ENCODE measurements at regions not wholly inside any gene's neighbourhood (a gene's known extent, or its start where the extent isn't known, plus 50 kb on each side); places are given as distances from the start of the nearest gene placed in this dataset.

DNA sequence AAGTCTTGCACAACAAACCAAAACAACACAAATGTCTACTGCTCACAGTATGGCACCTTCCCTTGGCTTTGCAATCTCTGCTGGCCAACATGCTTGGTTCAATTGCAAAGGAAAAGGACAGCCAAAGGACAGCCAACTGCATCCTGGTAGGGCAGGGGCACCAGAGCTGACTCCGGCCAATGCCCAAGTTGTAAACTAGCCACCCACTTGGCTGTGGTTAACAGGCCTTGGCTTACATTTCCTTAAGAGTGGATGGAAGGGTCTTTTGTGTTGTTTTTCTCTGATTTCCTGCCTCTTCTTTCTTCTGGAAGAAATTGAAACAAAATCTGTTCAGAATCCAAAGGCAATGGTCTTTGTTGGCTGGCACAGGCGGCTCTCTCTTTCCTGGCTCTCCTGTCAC lies 119.1 kb upstream of the TRIB2 start:
- Mint-ChIP-seq H3K36me3 (no peaks in the 10 kb centered on the region), H3K4me3 (no peak overlapping the region), H3K9me3 (peaks cover 1% of the 10 kb centered on the region), H3K4me1 (peaks cover 3% of the 10 kb centered on the region), H3K27me3 (peaks cover 2% of the 10 kb centered on the region), H3K27ac (no peak overlapping the region)
- ATAC-seq (ENCODE audit: low read depth) (no peak), DNase-seq (ENCODE audit: low spot score in 2 of 2) (no peak)

GRCh38 chr2:12602661-12603060 lies 114.1 kb upstream of the TRIB2 start:
- H3K4me3 Mint-ChIP-seq: no peak overlapping the region
- no peak overlapping the region for H3K27ac Mint-ChIP-seq
- H3K36me3 Mint-ChIP-seq: no peaks in the 10 kb centered on the region
- peaks cover 5% of the 10 kb centered on the region for H3K4me1 Mint-ChIP-seq
- no peak for ATAC-seq (ENCODE audit: low read depth)
- no peak for DNase-seq (ENCODE audit: low spot score in 2 of 2)
- H3K9me3 Mint-ChIP-seq: peaks cover 1% of the 10 kb centered on the region
- peaks cover 10% of the 10 kb centered on the region for H3K27me3 Mint-ChIP-seq

DNA sequence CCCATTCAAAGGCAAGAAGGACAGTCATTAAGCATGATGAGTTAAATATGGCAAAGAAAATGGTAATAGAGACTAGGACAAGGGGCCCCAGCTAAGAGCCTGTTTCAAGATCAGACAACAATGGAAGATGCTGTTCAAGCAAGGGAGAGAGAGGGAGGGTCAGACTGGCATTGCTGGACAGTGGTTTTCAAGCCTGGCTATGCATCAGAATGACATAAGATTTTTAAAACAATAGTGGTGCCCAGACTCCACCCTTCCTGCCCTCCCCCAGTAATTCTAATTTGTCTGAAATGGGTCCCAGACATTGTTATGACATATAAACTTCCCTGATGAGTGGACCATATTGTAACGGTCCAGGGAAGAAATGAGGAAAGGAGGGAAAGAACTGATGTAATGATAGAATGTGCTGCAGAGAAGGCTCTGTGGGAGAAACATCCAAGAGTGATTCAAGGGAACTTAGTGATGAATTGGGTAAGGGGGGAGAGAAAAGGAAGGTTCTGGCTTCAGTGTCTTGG lies 112.9 kb upstream of the TRIB2 start:
- Mint-ChIP-seq H3K36me3 (no peaks in the 10 kb centered on the region), H3K9me3 (no peaks in the 10 kb centered on the region), H3K4me3 (no peak overlapping the region), H3K27me3 (peaks cover 10% of the 10 kb centered on the region), H3K27ac (no peak overlapping the region), H3K4me1 (peaks cover 7% of the 10 kb centered on the region)
- no peak for ATAC-seq (ENCODE audit: low read depth)
- no peak for DNase-seq (ENCODE audit: low spot score in 2 of 2)

- peaks cover 10% of the 10 kb centered on the region for H3K27me3 Mint-ChIP-seq
- ATAC-seq (ENCODE audit: low read depth) (no peak), DNase-seq (ENCODE audit: low spot score in 2 of 2) (no peak)
- H3K4me1 Mint-ChIP-seq: peaks cover 7% of the 10 kb centered on the region
- no peaks in the 10 kb centered on the region for H3K9me3 Mint-ChIP-seq
- no peak overlapping the region for H3K27ac Mint-ChIP-seq
- no peak overlapping the region for H3K4me3 Mint-ChIP-seq
- no peaks in the 10 kb centered on the region for H3K36me3 Mint-ChIP-seq
Measured at GRCh38 chr2:12604341-12604740, 112.4 kb upstream of the TRIB2 start.

GRCh38 chr2:12605366-12605765 lies 111.4 kb upstream of the TRIB2 start:
- H3K9me3 Mint-ChIP-seq: peaks cover 3% of the 10 kb centered on the region
- no peak for DNase-seq (ENCODE audit: low spot score in 2 of 2)
- peaks cover 10% of the 10 kb centered on the region for H3K27me3 Mint-ChIP-seq
- no peak for ATAC-seq (ENCODE audit: low read depth)
- H3K4me1 Mint-ChIP-seq: peaks cover 7% of the 10 kb centered on the region
- H3K4me3 Mint-ChIP-seq: no peak overlapping the region
- no peak overlapping the region for H3K27ac Mint-ChIP-seq
- peaks cover 2% of the 10 kb centered on the region for H3K36me3 Mint-ChIP-seq

- Mint-ChIP-seq H3K4me1 (peaks cover 7% of the 10 kb centered on the region), H3K4me3 (no peak overlapping the region), H3K27ac (no peak overlapping the region), H3K27me3 (peaks cover 10% of the 10 kb centered on the region), H3K9me3 (peaks cover 3% of the 10 kb centered on the region), H3K36me3 (peaks cover 2% of the 10 kb centered on the region)
- ATAC-seq (ENCODE audit: low read depth) (no peak), DNase-seq (ENCODE audit: low spot score in 2 of 2) (no peak)
Measured at GRCh38 chr2:12605936-12606335, 110.8 kb upstream of the TRIB2 start.

- Mint-ChIP-seq H3K27me3 (peaks cover 10% of the 10 kb centered on the region), H3K4me3 (no peak overlapping the region), H3K4me1 (peaks cover 7% of the 10 kb centered on the region), H3K36me3 (peaks cover 2% of the 10 kb centered on the region), H3K27ac (no peak overlapping the region), H3K9me3 (peaks cover 3% of the 10 kb centered on the region)
- DNase-seq (ENCODE audit: low spot score in 2 of 2): no peak
- ATAC-seq (ENCODE audit: low read depth): no peak
Measured at GRCh38 chr2:12606472-12607000, 110.2 kb upstream of the TRIB2 start.

DNA sequence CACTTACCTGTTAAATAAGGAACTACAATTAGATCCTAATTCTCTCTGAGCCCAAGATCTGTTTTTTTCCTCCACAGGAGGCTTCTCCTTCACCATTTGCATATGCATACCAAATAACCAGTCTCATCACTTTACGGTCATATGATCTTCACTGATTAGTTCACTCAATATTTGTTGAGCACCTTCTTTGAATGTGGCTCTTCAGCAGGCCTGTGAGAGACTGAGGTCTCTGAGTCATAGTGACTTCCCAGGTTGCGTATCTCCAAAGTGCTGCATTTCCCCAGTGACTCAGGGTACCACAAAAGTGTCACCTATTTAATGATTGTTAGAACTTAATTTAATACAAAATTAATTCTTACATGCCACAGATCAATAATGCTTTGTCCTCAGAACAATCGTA lies 108.8 kb upstream of the TRIB2 start:
- Mint-ChIP-seq H3K27me3 (peaks cover 8% of the 10 kb centered on the region), H3K4me3 (no peak overlapping the region), H3K9me3 (peaks cover 3% of the 10 kb centered on the region), H3K27ac (no peak overlapping the region), H3K4me1 (peaks cover 9% of the 10 kb centered on the region), H3K36me3 (peaks cover 2% of the 10 kb centered on the region)
- no peak for DNase-seq (ENCODE audit: low spot score in 2 of 2)
- no peak for ATAC-seq (ENCODE audit: low read depth)

DNA sequence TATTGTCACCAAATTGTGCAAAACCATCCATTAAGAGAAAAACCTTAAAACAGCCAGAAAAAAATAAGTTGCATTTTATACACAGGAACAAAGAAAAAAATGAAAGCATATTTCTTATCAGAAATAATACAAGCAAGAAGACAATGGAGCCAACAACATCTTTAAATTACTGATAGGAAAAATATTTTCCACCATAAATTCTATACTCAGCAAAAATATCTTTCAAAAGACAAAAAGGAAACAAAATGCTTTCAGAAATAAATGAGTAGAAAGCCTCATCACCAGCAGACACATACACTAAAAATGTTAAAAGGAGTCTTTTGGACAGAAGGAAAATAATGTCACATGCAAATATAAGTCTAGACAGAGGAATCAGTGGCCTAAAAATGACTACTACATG lies 106.4 kb upstream of the TRIB2 start:
- Mint-ChIP-seq H3K36me3 (peaks cover 2% of the 10 kb centered on the region), H3K27me3 (peaks cover 1% of the 10 kb centered on the region), H3K4me1 (peaks cover 17% of the 10 kb centered on the region), H3K4me3 (no peak overlapping the region), H3K9me3 (peaks cover 3% of the 10 kb centered on the region), H3K27ac (no peak overlapping the region)
- no peak for ATAC-seq (ENCODE audit: low read depth)
- no peak for DNase-seq (ENCODE audit: low spot score in 2 of 2)

DNA sequence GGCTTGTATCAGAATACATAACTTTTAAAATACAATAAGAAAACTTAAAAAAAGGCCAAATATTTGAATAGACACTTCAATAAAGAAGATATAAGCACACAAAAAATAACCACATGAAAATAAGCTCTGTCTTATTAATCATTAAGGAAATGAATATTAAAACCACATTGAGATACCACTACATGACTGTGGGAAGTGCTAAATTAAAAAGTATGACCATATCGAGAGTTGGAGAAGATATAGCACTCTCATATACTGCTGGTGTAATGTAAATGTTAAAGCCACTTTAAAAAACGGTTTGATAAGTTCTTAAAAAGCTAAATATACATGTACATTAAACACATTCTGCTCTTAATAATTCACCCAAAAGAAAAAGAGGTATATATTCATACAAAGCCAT lies 104.6 kb upstream of the TRIB2 start:
- Mint-ChIP-seq H3K9me3 (peaks cover 3% of the 10 kb centered on the region), H3K27ac (peak overlapping the region; percentile 95), H3K4me3 (no peak overlapping the region), H3K4me1 (peaks cover 28% of the 10 kb centered on the region), H3K27me3 (no peaks in the 10 kb centered on the region), H3K36me3 (peaks cover 2% of the 10 kb centered on the region)
- ATAC-seq (ENCODE audit: low read depth) (no peak), DNase-seq (ENCODE audit: low spot score in 2 of 2) (no peak)

DNA sequence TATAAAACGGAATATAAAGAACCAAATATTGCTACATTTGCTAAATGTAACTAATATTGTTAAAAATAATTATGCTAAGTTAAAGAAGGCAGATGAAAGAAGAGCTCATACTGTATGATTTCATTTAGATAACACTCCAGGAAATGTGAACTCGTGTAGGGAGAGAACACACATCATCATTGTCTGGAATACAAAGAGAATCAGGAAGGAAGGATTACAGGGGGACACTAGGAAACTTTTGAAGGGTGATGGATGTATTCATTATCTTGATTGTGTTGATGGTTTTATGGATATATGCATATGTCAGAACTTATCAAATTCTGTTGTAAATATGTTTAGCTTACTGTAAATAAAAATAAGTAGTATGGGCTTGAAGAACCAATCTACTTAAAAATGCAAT lies 104.1 kb upstream of the TRIB2 start:
- peaks cover 3% of the 10 kb centered on the region for H3K9me3 Mint-ChIP-seq
- ATAC-seq (ENCODE audit: low read depth) (no peak), DNase-seq (ENCODE audit: low spot score in 2 of 2) (no peak)
- H3K27ac Mint-ChIP-seq: peak overlapping the region; percentile 95
- H3K4me1 Mint-ChIP-seq: peaks cover 32% of the 10 kb centered on the region
- no peaks in the 10 kb centered on the region for H3K27me3 Mint-ChIP-seq
- H3K4me3 Mint-ChIP-seq: no peak overlapping the region
- H3K36me3 Mint-ChIP-seq: peaks cover 2% of the 10 kb centered on the region

DNA sequence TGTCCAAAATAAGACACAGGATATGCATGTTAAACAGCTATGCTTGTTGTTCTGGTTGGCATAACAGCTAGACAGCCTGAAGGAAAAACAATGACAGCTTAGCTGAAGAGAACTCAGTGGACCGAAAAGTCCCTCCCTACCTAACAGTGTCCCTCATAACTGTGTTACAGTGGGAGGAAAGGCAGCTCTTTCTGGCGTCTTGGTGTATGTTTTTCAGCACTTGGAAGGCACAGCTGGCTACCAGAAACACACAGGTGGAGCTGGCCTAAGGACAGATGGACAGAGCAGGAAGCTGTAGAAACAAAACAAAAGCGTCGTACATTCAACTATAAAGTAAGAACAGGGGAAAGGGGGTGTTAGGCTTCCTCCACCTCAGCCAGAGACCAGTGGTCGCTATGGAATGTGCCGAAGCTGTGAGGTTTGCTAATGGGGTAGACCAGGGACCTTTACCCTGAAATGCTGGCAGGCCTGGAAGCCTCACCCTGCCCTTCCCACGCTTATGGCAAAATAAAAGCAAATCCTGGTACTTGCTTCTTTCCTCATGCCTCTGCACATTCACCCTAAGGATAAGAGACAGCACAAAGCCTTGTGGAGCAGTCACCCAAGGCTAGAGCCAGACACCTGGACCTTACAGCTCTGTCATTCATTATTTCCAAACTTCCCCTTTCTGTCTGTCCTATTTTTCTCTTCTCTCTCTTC lies 103.5 kb upstream of the TRIB2 start:
- DNase-seq (ENCODE audit: low spot score in 2 of 2) (no peak), ATAC-seq (ENCODE audit: low read depth) (peak; percentile 80)
- Mint-ChIP-seq H3K27me3 (no peaks in the 10 kb centered on the region), H3K27ac (peak overlapping the region; percentile 95), H3K9me3 (peaks cover 3% of the 10 kb centered on the region), H3K4me1 (peaks cover 32% of the 10 kb centered on the region), H3K4me3 (peak overlapping the region; percentile 54), H3K36me3 (peaks cover 2% of the 10 kb centered on the region)

DNA sequence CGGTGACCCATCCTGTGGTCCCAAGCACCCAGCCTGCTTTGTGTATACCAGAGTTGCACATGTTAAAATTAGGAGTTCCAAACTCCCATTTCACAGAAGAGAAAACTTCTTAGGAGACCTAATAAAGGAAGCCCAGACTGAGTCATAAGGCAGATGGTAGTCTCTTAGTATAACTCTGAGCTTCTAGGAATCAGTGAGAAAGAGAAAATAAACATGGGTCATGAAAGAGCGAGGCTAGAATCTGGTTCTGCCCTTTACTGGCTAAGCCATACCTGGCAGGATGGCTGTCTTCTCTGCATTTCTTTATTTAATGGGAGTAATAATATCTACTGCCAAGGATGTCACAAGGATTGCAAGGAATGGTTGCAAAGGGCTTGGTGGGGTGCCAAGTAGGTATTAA lies 101.2 kb upstream of the TRIB2 start:
- DNase-seq (ENCODE audit: low spot score in 2 of 2) (no peak), ATAC-seq (ENCODE audit: low read depth) (no peak)
- H3K27me3 Mint-ChIP-seq: no peaks in the 10 kb centered on the region
- peaks cover 32% of the 10 kb centered on the region for H3K4me1 Mint-ChIP-seq
- H3K4me3 Mint-ChIP-seq: no peak overlapping the region
- H3K36me3 Mint-ChIP-seq: no peaks in the 10 kb centered on the region
- H3K27ac Mint-ChIP-seq: no peak overlapping the region
- H3K9me3 Mint-ChIP-seq: no peaks in the 10 kb centered on the region

DNA sequence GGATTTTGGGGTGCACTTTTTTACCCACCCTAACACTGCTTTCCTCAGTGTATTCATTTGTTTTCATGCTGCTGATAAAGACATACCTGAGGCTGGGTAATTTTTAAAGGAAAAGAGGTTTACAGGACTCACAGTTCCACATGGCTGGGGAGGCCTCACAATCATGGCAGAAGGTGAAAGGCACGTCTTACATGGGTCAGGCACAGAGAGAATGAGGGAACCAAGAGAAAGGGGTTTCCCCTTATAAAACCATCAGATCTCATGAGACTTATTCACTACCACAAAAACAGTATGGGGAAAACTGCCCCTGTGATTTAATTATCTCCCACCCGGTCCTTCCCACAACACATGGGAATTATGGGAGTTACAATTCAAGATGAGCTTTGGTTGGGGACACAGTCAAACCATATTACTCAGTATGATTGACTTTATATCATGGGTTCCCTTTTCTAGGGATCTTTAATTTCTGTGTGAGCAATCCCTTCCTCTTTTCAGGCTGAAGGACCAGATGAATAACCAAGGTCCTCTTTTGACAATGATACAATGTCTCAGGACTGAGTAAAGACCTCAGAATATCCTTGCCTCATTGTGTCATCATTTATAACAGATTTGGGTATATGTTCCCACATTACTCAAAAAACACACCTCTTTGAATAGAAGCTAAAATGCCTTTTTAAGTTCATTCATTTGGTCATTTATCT lies 100.1 kb upstream of the TRIB2 start:
- Mint-ChIP-seq H3K9me3 (no peaks in the 10 kb centered on the region), H3K4me3 (no peak overlapping the region), H3K27ac (peak overlapping the region; percentile 57), H3K27me3 (no peaks in the 10 kb centered on the region), H3K4me1 (peaks cover 32% of the 10 kb centered on the region), H3K36me3 (no peaks in the 10 kb centered on the region)
- DNase-seq (ENCODE audit: low spot score in 2 of 2): no peak
- peak; percentile 48 for ATAC-seq (ENCODE audit: low read depth)
